Liver (tissue), 8 donors: ENCODE measurements at regions not wholly inside any gene's neighbourhood (a gene's known extent, or its start where the extent isn't known, plus 50 kb on each side); places are given as distances from the start of the nearest gene placed in this dataset.
"Not testable (repeated sequence)": the region's sequence is repeated elsewhere in the genome, so short reads cannot be mapped to it uniquely, and the experiment has no call there.

Source experiments
- DNase-seq: peaks from one replicate; pipeline ENCODE4 v3.0.0-alpha.2; 2017; ENCODE audit warnings: low spot score
- H3K27ac ChIP-seq, 2 donors: one replicate each; pipeline ENCODE4 v1.7.0; 2013; ENCODE audit warnings: inconsistent platforms in 2 of 2, low read length in 2 of 2, control low read depth in 1 of 2, low read depth in 1 of 2, mild to moderate bottlenecking in 1 of 2
- H3K27me3 ChIP-seq, 4 donors: one replicate each; pipeline versions ENCODE4 v1.6.1 to v1.7.0; 2013; ENCODE audit warnings: low read length in 3 of 4, inconsistent platforms in 1 of 4, mild to moderate bottlenecking in 1 of 4, moderate library complexity in 1 of 4; ENCODE audit not compliant: control insufficient read depth in 4 of 4, insufficient read depth in 4 of 4
- H3K36me3 ChIP-seq, 4 donors: one replicate each; pipeline versions ENCODE4 v1.6.1 to v1.7.0; 2013; ENCODE audit warnings: low read length in 3 of 4, mild to moderate bottlenecking in 3 of 4, low read depth in 1 of 4, moderate library complexity in 1 of 4; ENCODE audit not compliant: control insufficient read depth in 4 of 4, insufficient read depth in 3 of 4
- H3K4me1 ChIP-seq, 4 donors: one replicate each; pipeline versions ENCODE4 v1.6.1 to v1.7.0; 2013; ENCODE audit warnings: low read length in 3 of 4, mild to moderate bottlenecking in 3 of 4, moderate library complexity in 1 of 4; ENCODE audit not compliant: control insufficient read depth in 4 of 4, insufficient read depth in 4 of 4
- H3K4me3 ChIP-seq, 3 donors: one replicate each; pipeline versions ENCODE4 v1.6.1 to v1.7.0; 2013; ENCODE audit warnings: low read length in 3 of 3, control low read depth in 1 of 3, low read depth in 1 of 3, mild to moderate bottlenecking in 1 of 3
- H3K9ac ChIP-seq, 2 donors: one replicate each; pipeline ENCODE4 v1.7.0; 2013; ENCODE audit warnings: low read length in 2 of 2, mild to moderate bottlenecking in 2 of 2, moderate library complexity in 2 of 2, control low read depth in 1 of 2, low read depth in 1 of 2
- H3K9me3 ChIP-seq, 4 donors: one replicate each; pipeline versions ENCODE4 v1.6.1 to v1.7.0; 2013; ENCODE audit warnings: low read length in 3 of 4; ENCODE audit not compliant: control insufficient read depth in 4 of 4
- EGR1 ChIP-seq, 2 donors: IDR thresholded peaks; 2 replicates each; pipeline ENCODE4 v1.6.1; 2016 to 2018; ENCODE audit warnings: antibody characterized with exemption in 2 of 2, low read depth in 2 of 2
- FOXA1 ChIP-seq: IDR thresholded peaks from 2 replicates; pipeline ENCODE4 v1.6.1; 2016; ENCODE audit warnings: antibody characterized with exemption
- FOXA2 ChIP-seq: IDR thresholded peaks from 2 replicates; pipeline ENCODE4 v1.6.1; 2016; ENCODE audit warnings: antibody characterized with exemption
- GABPA ChIP-seq, 2 donors: IDR thresholded peaks in 1 of 2; conservative IDR thresholded peaks in 1 of 2; 2 replicates each; pipeline ENCODE4 v1.6.1; 2016; ENCODE audit warnings: antibody characterized with exemption in 2 of 2, mild to moderate bottlenecking in 1 of 2, moderate library complexity in 1 of 2
- HNF4A ChIP-seq, 2 donors: conservative IDR thresholded peaks; 2 replicates each; pipeline ENCODE4 v1.6.1; 2016; ENCODE audit warnings: antibody characterized with exemption in 2 of 2, mild to moderate bottlenecking in 2 of 2
- HNF4G ChIP-seq: IDR thresholded peaks from 2 replicates; pipeline ENCODE4 v1.6.1; 2016; ENCODE audit warnings: antibody characterized with exemption
- JUND ChIP-seq, 2 donors: IDR thresholded peaks; 2 replicates each; pipeline ENCODE4 v1.6.1; 2016; ENCODE audit warnings: antibody characterized with exemption in 2 of 2
- NR2F2 ChIP-seq: IDR thresholded peaks from 2 replicates; pipeline ENCODE4 v1.6.1; 2016; ENCODE audit warnings: antibody characterized with exemption
- RAD21 ChIP-seq, 2 donors: IDR thresholded peaks; 2 replicates each; pipeline ENCODE4 v1.6.1; 2016; ENCODE audit warnings: antibody characterized with exemption in 2 of 2, mild to moderate bottlenecking in 2 of 2
- RXRA ChIP-seq, 2 donors: IDR thresholded peaks; 2 replicates each; pipeline ENCODE4 v1.6.1; 2017 to 2018; ENCODE audit warnings: antibody characterized with exemption in 2 of 2, mild to moderate bottlenecking in 1 of 2
- SP1 ChIP-seq: IDR thresholded peaks from 2 replicates; pipeline ENCODE4 v1.6.1; 2018; ENCODE audit warnings: antibody characterized with exemption, mild to moderate bottlenecking
- TAF1 ChIP-seq: conservative IDR thresholded peaks from 2 replicates; pipeline ENCODE4 v1.6.1; 2016; ENCODE audit warnings: antibody characterized with exemption, mild to moderate bottlenecking
- YY1 ChIP-seq: IDR thresholded peaks from 2 replicates; pipeline ENCODE4 v1.6.1; 2016; ENCODE audit warnings: antibody characterized with exemption, mild to moderate bottlenecking
- WGBS: extraction: QIAGEN DNeasy Blood & Tissue Kit; methylation state at CpG from one replicate; pipeline ENCODE4 v1.1.7; 2013; 5-methylcytosine and 5-hydroxymethylcytosine counted together
- TF ChIP-seq, protein P1 (sequence below): IDR thresholded peaks from 2 replicates; pipeline ENCODE4 v1.6.1; 2016; ENCODE audit warnings: antibody characterized with exemption
- TF ChIP-seq, protein P2 (sequence below): IDR thresholded peaks from 2 replicates; pipeline ENCODE4 v1.6.1; 2016; ENCODE audit warnings: antibody characterized with exemption, mild to moderate bottlenecking
- TF ChIP-seq, protein P3 (sequence below): fragments of 150-350 bp; IDR thresholded peaks from 2 replicates; pipeline ENCODE4 v1.5.1; 2017; ENCODE audit warnings: improper control_type of control experiment, low read depth, low read length; ENCODE audit not compliant: missing input control
- TF ChIP-seq, protein P4 (sequence below): IDR thresholded peaks from 2 replicates; pipeline ENCODE4 v1.6.1; 2016; ENCODE audit warnings: antibody characterized with exemption
- TF ChIP-seq, protein P5 (sequence below): IDR thresholded peaks from 2 replicates; pipeline ENCODE4 v1.6.1; 2016; ENCODE audit warnings: antibody characterized with exemption
- donor health status: healthy.
- donor health status: healthy.
- donor health status: healthy.
- donor health status: healthy.
- donor health status: healthy.

DNA sequence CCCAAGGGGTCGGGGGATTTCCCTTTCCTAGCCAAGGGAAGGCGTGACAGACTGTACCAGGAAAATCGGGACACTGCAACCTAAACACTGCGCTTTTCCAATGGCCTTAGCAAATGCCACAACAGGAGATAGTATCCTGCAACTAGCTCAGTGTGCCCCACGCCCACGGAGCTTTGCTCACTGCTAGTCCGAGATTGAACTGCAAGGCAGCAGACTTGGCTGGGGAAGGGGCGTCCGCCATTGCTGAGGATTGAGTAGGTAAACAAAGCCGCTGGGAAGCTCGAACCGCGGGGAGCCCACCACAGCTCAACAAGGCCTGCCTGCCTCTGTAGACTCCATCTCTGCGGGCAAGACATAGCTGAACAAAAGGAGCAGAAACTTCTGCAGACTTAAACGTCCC lies 72.3 kb upstream of the THRB start:
- no peak overlapping the region for H3K4me3 ChIP-seq
- no peak overlapping the region for H3K27ac ChIP-seq
- H3K9me3 ChIP-seq: no peaks in the 10 kb centered on the region
- no peaks in the 10 kb centered on the region for H3K36me3 ChIP-seq
- H3K27me3 ChIP-seq: no peaks in the 10 kb centered on the region
- WGBS: 95% methylated on average over 15 of the region's 15 CpGs
- no peak for TF ChIP-seq HNF4A (conservative IDR thresholded peaks at IDR 0.05)
- TF ChIP-seq HNF4G: no peak
- TF ChIP-seq, protein P1, sequence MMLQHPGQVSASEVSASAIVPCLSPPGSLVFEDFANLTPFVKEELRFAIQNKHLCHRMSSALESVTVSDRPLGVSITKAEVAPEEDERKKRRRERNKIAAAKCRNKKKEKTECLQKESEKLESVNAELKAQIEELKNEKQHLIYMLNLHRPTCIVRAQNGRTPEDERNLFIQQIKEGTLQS: no peak
- no peak for TF ChIP-seq FOXA2
- TF ChIP-seq EGR1 (IDR thresholded peaks at IDR 0.05; ENCODE audit: low read depth in 2 of 2): no peak
- TF ChIP-seq, protein P2, sequence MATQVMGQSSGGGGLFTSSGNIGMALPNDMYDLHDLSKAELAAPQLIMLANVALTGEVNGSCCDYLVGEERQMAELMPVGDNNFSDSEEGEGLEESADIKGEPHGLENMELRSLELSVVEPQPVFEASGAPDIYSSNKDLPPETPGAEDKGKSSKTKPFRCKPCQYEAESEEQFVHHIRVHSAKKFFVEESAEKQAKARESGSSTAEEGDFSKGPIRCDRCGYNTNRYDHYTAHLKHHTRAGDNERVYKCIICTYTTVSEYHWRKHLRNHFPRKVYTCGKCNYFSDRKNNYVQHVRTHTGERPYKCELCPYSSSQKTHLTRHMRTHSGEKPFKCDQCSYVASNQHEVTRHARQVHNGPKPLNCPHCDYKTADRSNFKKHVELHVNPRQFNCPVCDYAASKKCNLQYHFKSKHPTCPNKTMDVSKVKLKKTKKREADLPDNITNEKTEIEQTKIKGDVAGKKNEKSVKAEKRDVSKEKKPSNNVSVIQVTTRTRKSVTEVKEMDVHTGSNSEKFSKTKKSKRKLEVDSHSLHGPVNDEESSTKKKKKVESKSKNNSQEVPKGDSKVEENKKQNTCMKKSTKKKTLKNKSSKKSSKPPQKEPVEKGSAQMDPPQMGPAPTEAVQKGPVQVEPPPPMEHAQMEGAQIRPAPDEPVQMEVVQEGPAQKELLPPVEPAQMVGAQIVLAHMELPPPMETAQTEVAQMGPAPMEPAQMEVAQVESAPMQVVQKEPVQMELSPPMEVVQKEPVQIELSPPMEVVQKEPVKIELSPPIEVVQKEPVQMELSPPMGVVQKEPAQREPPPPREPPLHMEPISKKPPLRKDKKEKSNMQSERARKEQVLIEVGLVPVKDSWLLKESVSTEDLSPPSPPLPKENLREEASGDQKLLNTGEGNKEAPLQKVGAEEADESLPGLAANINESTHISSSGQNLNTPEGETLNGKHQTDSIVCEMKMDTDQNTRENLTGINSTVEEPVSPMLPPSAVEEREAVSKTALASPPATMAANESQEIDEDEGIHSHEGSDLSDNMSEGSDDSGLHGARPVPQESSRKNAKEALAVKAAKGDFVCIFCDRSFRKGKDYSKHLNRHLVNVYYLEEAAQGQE: no peak
- no peak for TF ChIP-seq FOXA1
- no peak for TF ChIP-seq TAF1
- TF ChIP-seq, protein P3, sequence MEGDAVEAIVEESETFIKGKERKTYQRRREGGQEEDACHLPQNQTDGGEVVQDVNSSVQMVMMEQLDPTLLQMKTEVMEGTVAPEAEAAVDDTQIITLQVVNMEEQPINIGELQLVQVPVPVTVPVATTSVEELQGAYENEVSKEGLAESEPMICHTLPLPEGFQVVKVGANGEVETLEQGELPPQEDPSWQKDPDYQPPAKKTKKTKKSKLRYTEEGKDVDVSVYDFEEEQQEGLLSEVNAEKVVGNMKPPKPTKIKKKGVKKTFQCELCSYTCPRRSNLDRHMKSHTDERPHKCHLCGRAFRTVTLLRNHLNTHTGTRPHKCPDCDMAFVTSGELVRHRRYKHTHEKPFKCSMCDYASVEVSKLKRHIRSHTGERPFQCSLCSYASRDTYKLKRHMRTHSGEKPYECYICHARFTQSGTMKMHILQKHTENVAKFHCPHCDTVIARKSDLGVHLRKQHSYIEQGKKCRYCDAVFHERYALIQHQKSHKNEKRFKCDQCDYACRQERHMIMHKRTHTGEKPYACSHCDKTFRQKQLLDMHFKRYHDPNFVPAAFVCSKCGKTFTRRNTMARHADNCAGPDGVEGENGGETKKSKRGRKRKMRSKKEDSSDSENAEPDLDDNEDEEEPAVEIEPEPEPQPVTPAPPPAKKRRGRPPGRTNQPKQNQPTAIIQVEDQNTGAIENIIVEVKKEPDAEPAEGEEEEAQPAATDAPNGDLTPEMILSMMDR: no peak
- TF ChIP-seq GABPA (IDR thresholded peaks at IDR 0.05 in 1 of 2, conservative IDR thresholded peaks at IDR 0.05 in 1 of 2): no peak
- no peak for TF ChIP-seq RAD21 (IDR thresholded peaks at IDR 0.05)
- no peak for TF ChIP-seq NR2F2
- no peak for TF ChIP-seq RXRA (IDR thresholded peaks at IDR 0.05)
- TF ChIP-seq YY1: no peak
- TF ChIP-seq, protein P4, sequence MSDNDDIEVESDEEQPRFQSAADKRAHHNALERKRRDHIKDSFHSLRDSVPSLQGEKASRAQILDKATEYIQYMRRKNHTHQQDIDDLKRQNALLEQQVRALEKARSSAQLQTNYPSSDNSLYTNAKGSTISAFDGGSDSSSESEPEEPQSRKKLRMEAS: no peak
- TF ChIP-seq, protein P5, sequence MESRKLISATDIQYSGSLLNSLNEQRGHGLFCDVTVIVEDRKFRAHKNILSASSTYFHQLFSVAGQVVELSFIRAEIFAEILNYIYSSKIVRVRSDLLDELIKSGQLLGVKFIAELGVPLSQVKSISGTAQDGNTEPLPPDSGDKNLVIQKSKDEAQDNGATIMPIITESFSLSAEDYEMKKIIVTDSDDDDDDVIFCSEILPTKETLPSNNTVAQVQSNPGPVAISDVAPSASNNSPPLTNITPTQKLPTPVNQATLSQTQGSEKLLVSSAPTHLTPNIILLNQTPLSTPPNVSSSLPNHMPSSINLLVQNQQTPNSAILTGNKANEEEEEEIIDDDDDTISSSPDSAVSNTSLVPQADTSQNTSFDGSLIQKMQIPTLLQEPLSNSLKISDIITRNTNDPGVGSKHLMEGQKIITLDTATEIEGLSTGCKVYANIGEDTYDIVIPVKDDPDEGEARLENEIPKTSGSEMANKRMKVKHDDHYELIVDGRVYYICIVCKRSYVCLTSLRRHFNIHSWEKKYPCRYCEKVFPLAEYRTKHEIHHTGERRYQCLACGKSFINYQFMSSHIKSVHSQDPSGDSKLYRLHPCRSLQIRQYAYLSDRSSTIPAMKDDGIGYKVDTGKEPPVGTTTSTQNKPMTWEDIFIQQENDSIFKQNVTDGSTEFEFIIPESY: no peak
- no peak for TF ChIP-seq SP1
- TF ChIP-seq JUND (IDR thresholded peaks at IDR 0.05): no peak
- no peaks in the 10 kb centered on the region for H3K4me1 ChIP-seq
- no peak for DNase-seq
- no peak overlapping the region for H3K9ac ChIP-seq

DNA sequence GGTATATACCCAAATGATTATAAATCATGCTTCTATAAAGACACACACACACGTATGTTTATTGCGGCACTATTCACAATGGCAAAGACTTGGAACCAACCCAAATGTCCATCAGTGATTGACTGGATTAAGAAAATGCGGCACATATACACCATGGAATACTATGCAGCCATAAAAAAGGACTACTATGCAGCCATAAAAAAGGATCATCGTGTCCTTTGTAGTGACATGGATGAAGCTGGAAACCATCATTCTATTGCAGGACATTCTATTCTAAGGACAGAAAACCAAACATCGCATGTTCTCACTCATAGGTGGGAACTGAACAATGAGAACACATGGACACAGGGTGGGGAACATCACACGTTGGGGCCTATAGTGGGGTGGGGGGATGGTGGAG lies 77.8 kb upstream of the THRB start:
- H3K27me3 ChIP-seq, H3K4me3 ChIP-seq, H3K9ac ChIP-seq, H3K27ac ChIP-seq, H3K9me3 ChIP-seq, H3K4me1 ChIP-seq, H3K36me3 ChIP-seq, DNase-seq: not testable (repeated sequence)
- WGBS: 93% methylated on average over 6 of the region's 6 CpGs
